ENCODE measurements at regions not wholly inside any gene's neighbourhood (a gene's known extent, or its start where the extent isn't known, plus 50 kb on each side); places are given as distances from the start of the nearest gene placed in this dataset.
A peak's percentile ranks its signal among the peaks of the same experiment; 100 is the strongest.

DNA sequence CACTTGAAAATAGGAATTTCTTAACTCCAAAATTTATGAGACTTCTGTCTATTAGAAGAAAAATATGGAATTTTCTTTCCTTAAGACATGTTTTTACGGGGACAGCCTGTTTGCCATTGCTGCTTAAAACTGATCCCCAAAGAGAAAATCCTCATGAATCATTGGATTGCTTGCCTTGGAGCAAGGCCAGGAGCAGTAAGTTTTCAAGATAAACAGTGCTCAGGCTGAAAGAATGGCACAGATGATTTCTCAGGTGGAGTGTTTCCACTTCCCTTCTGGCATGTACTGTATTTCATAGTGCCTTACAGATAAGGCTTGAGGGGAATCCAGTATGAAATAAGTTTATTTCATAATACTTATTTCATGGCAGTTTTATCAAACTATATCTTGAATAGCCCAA lies 74.3 kb upstream of the MMADHC start (continued):
- TF ChIP-seq USF1 (IDR thresholded peaks at IDR 0.05; ENCODE audit: borderline replicate concordance, low read depth): no peak
- TF ChIP-seq MEF2A (IDR thresholded peaks at IDR 0.05; ENCODE audit: borderline replicate concordance, low read depth): no peak
- no peak for TF ChIP-seq TEAD4 (IDR thresholded peaks at IDR 0.05; ENCODE audit: borderline replicate concordance, insufficient read depth)
- no peak for TF ChIP-seq REST (IDR thresholded peaks at IDR 0.05; ENCODE audit: low read depth, low read length)
- no peak for TF ChIP-seq ZBTB33 (IDR thresholded peaks at IDR 0.05; ENCODE audit: borderline replicate concordance, low read depth)
- TF ChIP-seq NRF1 (IDR thresholded peaks at IDR 0.05; ENCODE audit: low read depth, low read length): no peak
- TF ChIP-seq, protein P1, sequence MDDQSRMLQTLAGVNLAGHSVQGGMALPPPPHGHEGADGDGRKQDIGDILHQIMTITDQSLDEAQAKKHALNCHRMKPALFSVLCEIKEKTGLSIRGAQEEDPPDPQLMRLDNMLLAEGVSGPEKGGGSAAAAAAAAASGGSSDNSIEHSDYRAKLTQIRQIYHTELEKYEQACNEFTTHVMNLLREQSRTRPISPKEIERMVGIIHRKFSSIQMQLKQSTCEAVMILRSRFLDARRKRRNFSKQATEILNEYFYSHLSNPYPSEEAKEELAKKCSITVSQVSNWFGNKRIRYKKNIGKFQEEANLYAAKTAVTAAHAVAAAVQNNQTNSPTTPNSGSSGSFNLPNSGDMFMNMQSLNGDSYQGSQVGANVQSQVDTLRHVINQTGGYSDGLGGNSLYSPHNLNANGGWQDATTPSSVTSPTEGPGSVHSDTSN (IDR thresholded peaks at IDR 0.05): peak; percentile 80
- no peak for TF ChIP-seq GABPA (IDR thresholded peaks at IDR 0.05; ENCODE audit: low read depth)
- no peak for TF ChIP-seq TAF1 (IDR thresholded peaks at IDR 0.05; ENCODE audit: borderline replicate concordance, low read depth, low read length)

GRCh38 chr2:149658553-149658952 lies 71.0 kb upstream of the MMADHC start:
- no peaks in the 10 kb centered on the region for H3K36me3 ChIP-seq (replicated peaks in 1 of 2; ENCODE audit: control insufficient read depth in 1 of 2, insufficient read depth in 2 of 2, low read length in 1 of 2)
- CTCF ChIA-PET: interaction anchor here (1.2 to 1.6 kb wide), 2 partner anchors 10 to 97 kb away, joined by 4 read pairs; no protein-coding TSS in a partner anchor
- H3K4me2 ChIP-seq: no peak overlapping the region
- no peak overlapping the region for H2AFZ ChIP-seq (ENCODE audit: low read depth)
- H3K27ac ChIP-seq (ENCODE audit: low read depth in 2 of 2, low read length in 1 of 2): peak overlapping the region in 1 of 2 experiments; percentile 57; a peak in 2 of 4 replicates
- POLR2A ChIA-PET: no interaction called here
- H3K9ac ChIP-seq: no peak overlapping the region
- H3F3A ChIP-seq (replicated peaks; ENCODE audit: insufficient read depth): peaks cover 22% of the 10 kb centered on the region
- peaks cover 0 to 18% of the 10 kb centered on the region in 2 experiments; a peak in 3 of 4 replicates for H3K4me1 ChIP-seq (ENCODE audit: control insufficient read depth in 1 of 2, insufficient read depth in 2 of 2, low read depth in 1 of 2, low read length in 1 of 2)
- no peak overlapping the region for H3K4me3 ChIP-seq (ENCODE audit: low read depth in 2 of 2, low read length in 1 of 2)
- no peaks in the 10 kb centered on the region for H3K9me2 ChIP-seq
- H3K79me2 ChIP-seq (ENCODE audit: insufficient read depth): no peaks in the 10 kb centered on the region
- no peaks in the 10 kb centered on the region for H3K9me3 ChIP-seq
- no peaks in the 10 kb centered on the region for H4K20me1 ChIP-seq (ENCODE audit: insufficient read depth)
- H3K27me3 ChIP-seq (ENCODE audit: insufficient read depth): no peaks in the 10 kb centered on the region
- no peak for DNase-seq
- TF ChIP-seq EP300 (IDR thresholded peaks at IDR 0.05; ENCODE audit: borderline replicate concordance in 1 of 2, low read depth in 1 of 2, low read length in 1 of 2) (peak in 1 of 2 experiments; percentile 73; a peak in 2 of 4 replicates), RXRA (IDR thresholded peaks at IDR 0.05; ENCODE audit: borderline replicate concordance, low read depth) (0 out of 2 replicates have a peak, but pooled peaks have one; percentile 15), TEAD4 (IDR thresholded peaks at IDR 0.05; ENCODE audit: borderline replicate concordance, insufficient read depth) (0 out of 2 replicates have a peak, but pooled peaks have one; percentile 10), FOSL2 (IDR thresholded peaks at IDR 0.05; ENCODE audit: borderline replicate concordance, low read depth) (peak; percentile 65; the same call in 1 of the 2 replicates), ELF1 (IDR thresholded peaks at IDR 0.05) (no peak), JUND (IDR thresholded peaks at IDR 0.05) (peak; percentile 75), MEF2A (IDR thresholded peaks at IDR 0.05; ENCODE audit: borderline replicate concordance, low read depth) (peak; percentile 92), RCOR1 (IDR thresholded peaks at IDR 0.05; ENCODE audit: low read length) (no peak), FOXM1 (IDR thresholded peaks at IDR 0.05; ENCODE audit: low read depth) (peak; percentile 38; the same call in 1 of the 2 replicates), EZH2phosphoT487 (IDR thresholded peaks at IDR 0.05; ENCODE audit: borderline replicate concordance, low read depth) (no peak), TCF12 (IDR thresholded peaks at IDR 0.05) (peak; percentile 72), NFIC (IDR thresholded peaks at IDR 0.05; ENCODE audit: borderline replicate concordance) (peak; percentile 54; the same call in 1 of the 2 replicates)
- TF ChIP-seq, protein P1 (IDR thresholded peaks at IDR 0.05): peak; percentile 84
